Heart left ventricle (tissue), 16 donors: ENCODE measurements at regions not wholly inside any gene's neighbourhood (a gene's known extent, or its start where the extent isn't known, plus 50 kb on each side); places are given as distances from the start of the nearest gene placed in this dataset.
A peak's percentile ranks its signal among the peaks of the same experiment; 100 is the strongest.

Experiments
- ATAC-seq, 4 donors: fragments of 200-7000 bp; cut with Tn5 transposase; one replicate each; pipeline ENCODE4 v1.9.1; 2020 to 2022; ENCODE audit warnings: moderate library complexity in 4 of 4, mild to moderate bottlenecking in 3 of 4, moderate number of reproducible peaks in 1 of 4
- DNase-seq, 5 donors: peaks; one replicate each; pipeline ENCODE4 v3.0.0-alpha.2; 2020
- H3K27ac ChIP-seq, 12 donors: fragments of 200-600 bp; sonication (generic) in 4 of 12; one replicate each; pipeline versions ENCODE4 v1.5.0 to v1.8.0; 2016 to 2022; ENCODE audit warnings: mild to moderate bottlenecking in 2 of 12
- H3K27me3 ChIP-seq, 9 donors: fragments of 200-600 bp; sonication (generic) in 2 of 9; one replicate each; pipeline versions ENCODE4 v1.5.1 to v1.8.0; 2016 to 2022; ENCODE audit warnings: mild to moderate bottlenecking in 3 of 9
- H3K36me3 ChIP-seq, 9 donors: fragments of 200-600 bp; sonication (generic) in 2 of 9; one replicate each; pipeline versions ENCODE4 v1.5.0 to v1.8.0; 2018 to 2022; ENCODE audit warnings: mild to moderate bottlenecking in 2 of 9
- H3K4me1 ChIP-seq, 12 donors: fragments of 200-600 bp; sonication (generic) in 4 of 12; one replicate each; pipeline versions ENCODE4 v1.5.0 to v1.8.0; 2016 to 2022; ENCODE audit warnings: mild to moderate bottlenecking in 3 of 12
- H3K4me3 ChIP-seq, 12 donors: fragments of 200-600 bp; sonication (generic) in 4 of 12; one replicate each; pipeline versions ENCODE4 v1.5.0 to v1.8.0; 2017 to 2022; ENCODE audit warnings: mild to moderate bottlenecking in 9 of 12, moderate library complexity in 4 of 12
- H3K9me3 ChIP-seq, 12 donors: fragments of 200-600 bp; sonication (generic) in 4 of 12; one replicate each; pipeline versions ENCODE4 v1.5.0 to v1.8.0; 2016 to 2022; ENCODE audit warnings: mild to moderate bottlenecking in 1 of 12
- CTCF ChIP-seq, 12 donors: fragments of 200-600 bp; sonication (generic) in 4 of 12; IDR thresholded peaks; one replicate each; pipeline versions ENCODE4 v1.5.0 to v1.8.0; 2018 to 2022; ENCODE audit warnings: antibody characterized with exemption in 12 of 12, mild to moderate bottlenecking in 5 of 12
- POLR2A ChIP-seq, 2 donors: fragments of 450-650 bp; IDR thresholded peaks; one replicate each; pipeline ENCODE4 v1.6.1; 2017; ENCODE audit warnings: antibody characterized with exemption in 2 of 2, mild to moderate bottlenecking in 2 of 2, moderate library complexity in 2 of 2
- WGBS, 4 donors: extraction: QIAGEN DNeasy Blood & Tissue Kit in 2 of 4; methylation state at CpG; one replicate each; pipeline versions ENCODE4 v1.1.5 to v1.1.7; 2013 to 2018; 5-methylcytosine and 5-hydroxymethylcytosine counted together
- intact Hi-C, 10 donors: fragments of 100-400 bp; cut with DNase I; formaldehyde crosslinking; loops; one replicate each; pipeline versions ENCODE4 v1.11.1 to v1.14.2; 2022
- donor health status: ischemic (EF 13 %, LVEDD 7.1; RV severe dilation, severe dysfunction).
- donor health status: healthy with polysubstance abuse.
- donor health status: DM: no; HTN: yes; CAD: no.
- donor health status: DM: no; HTN: no; CAD: no.
- donor health status: ischemic (EF 25% LVEDD 6.9; RV normal size, moderate dysfunction).
- donor health status: ischemic (EF 25% LVEDD 5.7; RV mildly dilated, moderate dysfunction).
- donor health status: healthy.
- donor health status: DM: yes; HTN: yes; CAD: no.
- donor health status: ischemic (EF 35%, LVEDD 5.7; RV mildly dilated, moderate dysfunction).
- donor health status: nonischemic (EF 11% LVEDD 7.7; RV severe dilation, severe dysfunction).
- donor health status: DM: yes; HTN: yes; CAD: no.
- donor health status: PGD.
- donor health status: ischemic (EF 29% LVEDD 5.4; RV normal size, mild dysfunction).
- donor health status: nonischemic (EF 23%, LVEDD 6.1; RV moderate dilation, normal function).

GRCh38 chr14:22122227-22122818 is 448.7 kb upstream of the OR4E1 start:
- DNase-seq (no peak), ATAC-seq (no peak)
- peak in 1 of 12 donors; percentile 9 for TF ChIP-seq CTCF (IDR thresholded peaks at IDR 0.05)
- TF ChIP-seq POLR2A (IDR thresholded peaks at IDR 0.05) = no peak
- H3K36me3 ChIP-seq = no peaks in the 10 kb centered on the region
- H3K27me3 ChIP-seq = peaks cover 0 to 3% (median 0%) of the 10 kb centered on the region in 9 donors
- H3K4me3 ChIP-seq = no peak overlapping the region
- peaks cover 0 to 11% (median 0%) of the 10 kb centered on the region in 12 donors for H3K9me3 ChIP-seq
- H3K27ac ChIP-seq = no peak overlapping the region
- no peaks in the 10 kb centered on the region for H3K4me1 ChIP-seq
- intact Hi-C loops = no loop called here
- 54 to 64% (median 60%) methylated on average over 4 of the region's 4 CpGs for WGBS, 4 donors

GRCh38 chr14:22118899-22119477 is 445.4 kb upstream of the OR4E1 start:
- intact Hi-C loops = no loop called here
- Histone ChIP-seq H3K4me1 (no peaks in the 10 kb centered on the region), H3K36me3 (no peaks in the 10 kb centered on the region), H3K27ac (no peak overlapping the region), H3K4me3 (no peak overlapping the region), H3K9me3 (peaks cover 0 to 12% (median 0%) of the 10 kb centered on the region in 12 donors), H3K27me3 (peaks cover 0 to 10% (median 0%) of the 10 kb centered on the region in 9 donors)
- DNase-seq (no peak), ATAC-seq (no peak)
- WGBS, 4 donors = 65 to 76% (median 73%) methylated on average over 3 of the region's 3 CpGs
- TF ChIP-seq POLR2A (IDR thresholded peaks at IDR 0.05) = no peak
- no peak for TF ChIP-seq CTCF (IDR thresholded peaks at IDR 0.05)

GRCh38 chr14:22113401-22113800 is 439.8 kb upstream of the OR4E1 start:
- Histone ChIP-seq H3K9me3 (peaks cover 0 to 12% (median 0%) of the 10 kb centered on the region in 12 donors), H3K36me3 (no peaks in the 10 kb centered on the region), H3K27ac (no peak overlapping the region), H3K4me3 (no peak overlapping the region), H3K27me3 (peaks cover 0 to 10% (median 0%) of the 10 kb centered on the region in 9 donors), H3K4me1 (no peaks in the 10 kb centered on the region)
- 87 to 91% (median 88%) methylated on average over 13 of the region's 13 CpGs for WGBS, 4 donors
- ATAC-seq (no peak), DNase-seq (no peak)
- TF ChIP-seq CTCF (IDR thresholded peaks at IDR 0.05) = no peak
- intact Hi-C loops = no loop called here

GRCh38 chr14:22112004-22112403 is 438.4 kb upstream of the OR4E1 start:
- ATAC-seq (no peak), DNase-seq (no peak)
- Histone ChIP-seq H3K4me3 (no peak overlapping the region), H3K27me3 (peaks cover 0 to 4% (median 0%) of the 10 kb centered on the region in 9 donors), H3K27ac (no peak overlapping the region), H3K9me3 (no peaks in the 10 kb centered on the region), H3K36me3 (no peaks in the 10 kb centered on the region), H3K4me1 (no peaks in the 10 kb centered on the region)
- intact Hi-C loops = no loop called here
- 63 to 73% (median 67%) methylated on average over 3 of the region's 3 CpGs for WGBS, 4 donors
- TF ChIP-seq POLR2A (IDR thresholded peaks at IDR 0.05) = no peak
- TF ChIP-seq CTCF (IDR thresholded peaks at IDR 0.05) = peak in 10 of 12 donors; percentile 6 to 41 (median 34)
